ENCODE measurements at regions not wholly inside any gene's neighbourhood (a gene's known extent, or its start where the extent isn't known, plus 50 kb on each side); places are given as distances from the start of the nearest gene placed in this dataset.

- Histone ChIP-seq H3K79me2 (ENCODE audit: low read length) (no peaks in the 10 kb centered on the region), H4K20me1 (ENCODE audit: insufficient read depth, low read length) (no peaks in the 10 kb centered on the region), H3K27ac (ENCODE audit: low read length) (no peak overlapping the region), H3K4me1 (ENCODE audit: low read length) (peaks cover 5% of the 10 kb centered on the region; the same call in 1 of the 2 replicates), H3K9ac (ENCODE audit: low read length) (no peak overlapping the region), H3K4me3 (ENCODE audit: low read length) (no peak overlapping the region), H3K4me2 (ENCODE audit: low read length) (no peak overlapping the region), H2AFZ (ENCODE audit: low read depth, low read length) (no peak overlapping the region), H3K9me3 (ENCODE audit: insufficient read depth, low read length) (no peaks in the 10 kb centered on the region), H3K36me3 (replicated peaks; ENCODE audit: low read depth, low read length) (no peaks in the 10 kb centered on the region), H3K27me3 (ENCODE audit: low read depth, low read length) (no peaks in the 10 kb centered on the region)
- TF ChIP-seq CTCF (IDR thresholded peaks at IDR 0.05; ENCODE audit: low read depth, low read length) (no peak), EZH2phosphoT487 (IDR thresholded peaks at IDR 0.05; ENCODE audit: low read depth) (no peak)
These were observed 218.5 kb upstream of the G2E3 start for GRCh38 chr14:30340495-30340894.

GRCh38 chr14:30345511-30345910 lies 213.4 kb upstream of the G2E3 start:
- H3K4me2 ChIP-seq (ENCODE audit: low read length) = no peak overlapping the region
- no peaks in the 10 kb centered on the region for H4K20me1 ChIP-seq (ENCODE audit: insufficient read depth, low read length)
- no peaks in the 10 kb centered on the region for H3K79me2 ChIP-seq (ENCODE audit: low read length)
- TF ChIP-seq CTCF (IDR thresholded peaks at IDR 0.05; ENCODE audit: low read depth, low read length) (no peak), EZH2phosphoT487 (IDR thresholded peaks at IDR 0.05; ENCODE audit: low read depth) (no peak)
- no peak overlapping the region for H3K27ac ChIP-seq (ENCODE audit: low read length)
- no peak overlapping the region for H2AFZ ChIP-seq (ENCODE audit: low read depth, low read length)
- no peaks in the 10 kb centered on the region for H3K36me3 ChIP-seq (replicated peaks; ENCODE audit: low read depth, low read length)
- H3K9me3 ChIP-seq (ENCODE audit: insufficient read depth, low read length) = no peaks in the 10 kb centered on the region
- H3K9ac ChIP-seq (ENCODE audit: low read length) = no peak overlapping the region
- H3K4me1 ChIP-seq (ENCODE audit: low read length) = peaks cover 5% of the 10 kb centered on the region; the same call in 1 of the 2 replicates
- H3K27me3 ChIP-seq (ENCODE audit: low read depth, low read length) = no peaks in the 10 kb centered on the region
- H3K4me3 ChIP-seq (ENCODE audit: low read length) = no peak overlapping the region

GRCh38 chr14:30348445-30348844 lies 210.5 kb upstream of the G2E3 start:
- no peaks in the 10 kb centered on the region for H3K27me3 ChIP-seq (ENCODE audit: low read depth, low read length)
- H3K27ac ChIP-seq (ENCODE audit: low read length) = no peak overlapping the region
- H3K9ac ChIP-seq (ENCODE audit: low read length) = no peak overlapping the region
- no peaks in the 10 kb centered on the region for H4K20me1 ChIP-seq (ENCODE audit: insufficient read depth, low read length)
- no peaks in the 10 kb centered on the region for H3K36me3 ChIP-seq (replicated peaks; ENCODE audit: low read depth, low read length)
- H3K4me1 ChIP-seq (ENCODE audit: low read length) = peaks cover 5% of the 10 kb centered on the region; the same call in 1 of the 2 replicates
- no peaks in the 10 kb centered on the region for H3K9me3 ChIP-seq (ENCODE audit: insufficient read depth, low read length)
- H3K4me3 ChIP-seq (ENCODE audit: low read length) = no peak overlapping the region
- H3K4me2 ChIP-seq (ENCODE audit: low read length) = no peak overlapping the region
- no peak for TF ChIP-seq CTCF (IDR thresholded peaks at IDR 0.05; ENCODE audit: low read depth, low read length)
- TF ChIP-seq EZH2phosphoT487 (IDR thresholded peaks at IDR 0.05; ENCODE audit: low read depth) = no peak
- H2AFZ ChIP-seq (ENCODE audit: low read depth, low read length) = no peak overlapping the region
- H3K79me2 ChIP-seq (ENCODE audit: low read length) = no peaks in the 10 kb centered on the region

GRCh38 chr14:30349520-30349919 lies 209.4 kb upstream of the G2E3 start:
- no peaks in the 10 kb centered on the region for H3K79me2 ChIP-seq (ENCODE audit: low read length)
- no peaks in the 10 kb centered on the region for H3K27me3 ChIP-seq (ENCODE audit: low read depth, low read length)
- no peak overlapping the region for H3K27ac ChIP-seq (ENCODE audit: low read length)
- H4K20me1 ChIP-seq (ENCODE audit: insufficient read depth, low read length) = no peaks in the 10 kb centered on the region
- no peak overlapping the region for H2AFZ ChIP-seq (ENCODE audit: low read depth, low read length)
- no peaks in the 10 kb centered on the region for H3K36me3 ChIP-seq (replicated peaks; ENCODE audit: low read depth, low read length)
- H3K4me2 ChIP-seq (ENCODE audit: low read length) = no peak overlapping the region
- no peak overlapping the region for H3K4me3 ChIP-seq (ENCODE audit: low read length)
- H3K9ac ChIP-seq (ENCODE audit: low read length) = no peak overlapping the region
- H3K9me3 ChIP-seq (ENCODE audit: insufficient read depth, low read length) = no peaks in the 10 kb centered on the region
- TF ChIP-seq EZH2phosphoT487 (IDR thresholded peaks at IDR 0.05; ENCODE audit: low read depth) (no peak), CTCF (IDR thresholded peaks at IDR 0.05; ENCODE audit: low read depth, low read length) (no peak)
- peaks cover 12% of the 10 kb centered on the region; the same call in 1 of the 2 replicates for H3K4me1 ChIP-seq (ENCODE audit: low read length)

All from OCI-LY3 (cell line).